GM12872 (cell line): ENCODE measurements at regions not wholly inside any gene's neighbourhood (a gene's known extent, or its start where the extent isn't known, plus 50 kb on each side); places are given as distances from the start of the nearest gene placed in this dataset.

Experiments
- CTCF ChIP-seq: IDR thresholded peaks from 3 replicates; pipeline ENCODE4 v1.5.1; 2011; ENCODE audit warnings: low read depth, mild to moderate bottlenecking, low read length, moderate library complexity; ENCODE audit not compliant: insufficient read depth

GRCh38 chr20:12673352-12673751, 335.4 kb upstream of the SPTLC3 start:
- TF ChIP-seq CTCF, result no peak

- TF ChIP-seq CTCF, result no peak
Observed at GRCh38 chr20:12677925-12678324, 330.8 kb upstream of the SPTLC3 start.

GRCh38 chr20:12679447-12679846, 329.3 kb upstream of the SPTLC3 start:
- TF ChIP-seq CTCF, result no peak

- no peak for TF ChIP-seq CTCF
Observed at GRCh38 chr20:12682613-12683012, 326.2 kb upstream of the SPTLC3 start.

GRCh38 chr20:12687476-12687875, 321.3 kb upstream of the SPTLC3 start:
- no peak for TF ChIP-seq CTCF

GRCh38 chr20:12695937-12696336, 312.8 kb upstream of the SPTLC3 start:
- no peak for TF ChIP-seq CTCF

GRCh38 chr20:12698817-12699216, 310.0 kb upstream of the SPTLC3 start:
- no peak for TF ChIP-seq CTCF
